SK-N-SH (cell line): ENCODE measurements at regions not wholly inside any gene's neighbourhood (a gene's known extent, or its start where the extent isn't known, plus 50 kb on each side); places are given as distances from the start of the nearest gene placed in this dataset.

Experiments
- CTCF ChIA-PET: fragments of 300-600, 350-600 bp; formaldehyde crosslinking; extraction: SDS; loops from one replicate; lab custom pipeline; 2021; lab: Yijun Ruan, JAX
- POLR2A ChIA-PET: fragments of 350-600 bp; sonication (Branson Sonifier 250); formaldehyde crosslinking; extraction: SDS; loops from one replicate; lab custom pipeline; 2020; ENCODE audit warnings: antibody characterized with exemption, inconsistent platforms; lab: Yijun Ruan, JAX
- DNase-seq: peaks from one replicate; pipeline ENCODE4 v3.0.0; 2012
- H2AFZ ChIP-seq: fragments of 200-600 bp; sonication (generic); 2 replicates; pipeline ENCODE4 v1.8.1; 2016; ENCODE audit warnings: antibody characterized with exemption, mild to moderate bottlenecking, low read depth
- H3F3A ChIP-seq: fragments of 200-600 bp; sonication (generic); replicated peaks from 2 replicates; pipeline ENCODE3; 2016; ENCODE audit warnings: antibody characterized with exemption, mild to moderate bottlenecking; ENCODE audit not compliant: insufficient read depth
- H3K27ac ChIP-seq, 2 experiments: fragments of 200-500 bp in 1 of 2; fragments of 200-600 bp in 1 of 2; sonication (Bioruptor generic) in 1 of 2; sonication (generic), shearing (Covaris generic) in 1 of 2; 2 replicates each; pipeline versions ENCODE4 v1.5.1 to v1.6.1; 2014 to 2016; ENCODE audit warnings: low read depth in 2 of 2, inconsistent platforms in 1 of 2, low read length in 1 of 2, mild to moderate bottlenecking in 1 of 2, mixed read lengths in 1 of 2
- H3K27me3 ChIP-seq: fragments of 200-600 bp; sonication (generic), shearing (Covaris generic); 2 replicates; pipeline ENCODE4 v1.6.1; 2016; ENCODE audit warnings: mixed run types; ENCODE audit not compliant: insufficient read depth
- H3K36me3 ChIP-seq, 2 experiments: fragments of 200-500 bp in 1 of 2; fragments of 200-600 bp in 1 of 2; sonication (Bioruptor generic) in 1 of 2; sonication (generic) in 1 of 2; replicated peaks in 1 of 2; 2 replicates each; pipeline versions ENCODE3 to v1.5.1; 2014 to 2016; ENCODE audit warnings: low read length in 1 of 2, mild to moderate bottlenecking in 1 of 2; ENCODE audit not compliant: insufficient read depth in 2 of 2, control insufficient read depth in 1 of 2
- H3K4me1 ChIP-seq, 2 experiments: fragments of 200-500 bp in 1 of 2; fragments of 200-600 bp in 1 of 2; sonication (Bioruptor generic) in 1 of 2; sonication (generic), shearing (Covaris generic) in 1 of 2; 2 replicates each; pipeline versions ENCODE4 v1.5.1 to v1.6.1; 2014 to 2016; ENCODE audit warnings: low read depth in 1 of 2, low read length in 1 of 2, mixed run types in 1 of 2; ENCODE audit not compliant: insufficient read depth in 2 of 2, control insufficient read depth in 1 of 2
- H3K4me2 ChIP-seq: fragments of 200-600 bp; sonication (generic), shearing (Covaris generic); 2 replicates; pipeline ENCODE4 v1.6.1; 2017; ENCODE audit warnings: mixed run types
- H3K4me3 ChIP-seq, 2 experiments: fragments of 200-500 bp in 1 of 2; fragments of 200-600 bp in 1 of 2; sonication (Bioruptor generic) in 1 of 2; sonication (generic), shearing (Covaris generic) in 1 of 2; 2 replicates each; pipeline versions ENCODE4 v1.5.1 to v1.8.1; 2014 to 2016; ENCODE audit warnings: low read depth in 2 of 2, inconsistent platforms in 1 of 2, low read length in 1 of 2, mild to moderate bottlenecking in 1 of 2, mixed read lengths in 1 of 2, moderate library complexity in 1 of 2
- H3K79me2 ChIP-seq: fragments of 200-600 bp; sonication (generic); 2 replicates; pipeline ENCODE4 v1.8.1; 2017; ENCODE audit warnings: mild to moderate bottlenecking; ENCODE audit not compliant: insufficient read depth
- H3K9ac ChIP-seq: fragments of 200-600 bp; sonication (generic); 2 replicates; pipeline ENCODE4 v1.6.1; 2017; ENCODE audit warnings: mixed run types
- H3K9me2 ChIP-seq: fragments of 200-600 bp; sonication (generic); 2 replicates; pipeline ENCODE4 v1.6.1; 2017; ENCODE audit warnings: mixed run types
- H3K9me3 ChIP-seq: fragments of 200-600 bp; sonication (generic); 2 replicates; pipeline ENCODE4 v1.6.1; 2017; ENCODE audit warnings: mixed run types, mild to moderate bottlenecking, moderate library complexity
- H4K20me1 ChIP-seq: fragments of 200-600 bp; sonication (generic); 2 replicates; pipeline ENCODE4 v1.6.1; 2017; ENCODE audit warnings: mild to moderate bottlenecking, mixed run types; ENCODE audit not compliant: insufficient read depth
- CHD2 ChIP-seq: fragments of 150-350 bp; IDR thresholded peaks from 2 replicates; pipeline ENCODE4 v1.6.1; 2018; ENCODE audit warnings: low read length; ENCODE audit not compliant: partially characterized antibody
- ELF1 ChIP-seq: IDR thresholded peaks from 2 replicates; pipeline ENCODE4 v1.4.0; 2012
- EP300 ChIP-seq, 2 experiments: IDR thresholded peaks; 2 replicates each; pipeline versions ENCODE4 v1.4.0 to v1.6.1; 2012; ENCODE audit warnings: borderline replicate concordance in 1 of 2, low read depth in 1 of 2, low read length in 1 of 2
- FOSL2 ChIP-seq: IDR thresholded peaks from 2 replicates; pipeline ENCODE4 v1.4.0; 2012; ENCODE audit warnings: low read depth, mild to moderate bottlenecking, moderate library complexity, borderline replicate concordance
- GATA2 ChIP-seq: sonication (generic); formaldehyde crosslinking; IDR thresholded peaks from 2 replicates; pipeline ENCODE4 v1.5.0; 2020; ENCODE audit warnings: mild to moderate bottlenecking, missing genetic modification reagents
- JUND ChIP-seq: IDR thresholded peaks from 2 replicates; pipeline ENCODE4 v1.4.0; 2012
- MEF2A ChIP-seq: IDR thresholded peaks from 2 replicates; pipeline ENCODE4 v1.4.0; 2012; ENCODE audit warnings: low read depth, borderline replicate concordance
- NRF1 ChIP-seq: IDR thresholded peaks from 2 replicates; pipeline ENCODE4 v1.6.1; 2012; ENCODE audit warnings: low read depth, mild to moderate bottlenecking, low read length
- POLR2AphosphoS5 ChIP-seq: IDR thresholded peaks from 2 replicates; pipeline ENCODE4 v1.6.1; 2012; ENCODE audit warnings: low read depth, low read length
- RAD21 ChIP-seq: IDR thresholded peaks from 2 replicates; pipeline ENCODE4 v1.6.1; 2012; ENCODE audit warnings: mild to moderate bottlenecking, low read length
- RXRA ChIP-seq: IDR thresholded peaks from 2 replicates; pipeline ENCODE4 v1.4.0; 2012; ENCODE audit warnings: low read depth, mild to moderate bottlenecking, borderline replicate concordance
- SMC3 ChIP-seq: IDR thresholded peaks from 2 replicates; pipeline ENCODE4 v1.6.1; 2012; ENCODE audit warnings: low read depth, low read length, improper control_type of control experiment
- TCF12 ChIP-seq: IDR thresholded peaks from 2 replicates; pipeline ENCODE4 v1.4.0; 2012
- TEAD4 ChIP-seq: IDR thresholded peaks from 2 replicates; pipeline ENCODE4 v1.4.0; 2012; ENCODE audit warnings: mild to moderate bottlenecking, borderline replicate concordance; ENCODE audit not compliant: insufficient read depth
- WGBS: methylation state at CpG from one replicate; pipeline ENCODE4 v1.1.6; 2017; ENCODE audit warnings: low lambda C conversion rate; 5-methylcytosine and 5-hydroxymethylcytosine counted together
- TF ChIP-seq, protein P1 (sequence below): IDR thresholded peaks from 2 replicates; pipeline ENCODE4 v1.4.0; 2012; ENCODE audit warnings: low read depth, borderline replicate concordance
- TF ChIP-seq, protein P2 (sequence below): IDR thresholded peaks from 2 replicates; pipeline ENCODE4; 2012
- TF ChIP-seq, protein P3 (sequence below): IDR thresholded peaks from 2 replicates; pipeline ENCODE4 v1.6.1; 2012; ENCODE audit warnings: mild to moderate bottlenecking, low read depth, low read length, moderate library complexity
- TF ChIP-seq, protein P4 (sequence below): fragments of 200-600 bp; sonication (generic); IDR thresholded peaks from 2 replicates; pipeline ENCODE4 v1.6.1; 2017; ENCODE audit warnings: antibody characterized with exemption, mild to moderate bottlenecking, moderate library complexity
- TF ChIP-seq, protein P5 (sequence below): fragments of 150-350 bp; IDR thresholded peaks from 2 replicates; pipeline ENCODE4 v1.6.1; 2017; ENCODE audit warnings: antibody characterized with exemption, low read length, low read depth, borderline replicate concordance

DNA sequence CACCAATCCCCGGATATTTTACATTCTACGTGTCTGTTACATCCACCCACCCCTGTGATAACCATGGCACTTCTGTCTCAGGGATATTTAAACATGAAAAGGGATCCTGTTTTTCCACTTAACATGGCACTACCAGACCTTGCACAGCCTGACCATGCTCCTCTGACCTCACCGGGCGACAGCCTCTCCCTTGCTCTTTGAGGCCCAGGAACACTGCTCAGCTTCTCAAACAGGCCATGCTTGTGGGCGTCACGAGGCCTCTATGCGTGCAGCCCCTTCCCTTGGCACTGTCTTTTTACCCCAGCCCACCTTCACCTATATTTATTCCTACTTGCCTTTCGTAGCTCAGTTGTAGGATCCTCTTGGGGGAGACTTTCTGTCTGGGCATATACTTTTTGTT lies 385.6 kb downstream of the UQCRFS1 start:
- no peaks in the 10 kb centered on the region for H3K79me2 ChIP-seq
- no peaks in the 10 kb centered on the region for H3K4me1 ChIP-seq
- no peak overlapping the region for H3K4me3 ChIP-seq
- peaks cover 49% of the 10 kb centered on the region for H3K27me3 ChIP-seq
- H2AFZ ChIP-seq = no peak overlapping the region
- no peak overlapping the region for H3K9ac ChIP-seq
- no peaks in the 10 kb centered on the region for H4K20me1 ChIP-seq
- ChIA-PET CTCF (no interaction called here), POLR2A (no interaction called here)
- no peaks in the 10 kb centered on the region for H3K9me2 ChIP-seq
- H3K27ac ChIP-seq = no peak overlapping the region
- no peaks in the 10 kb centered on the region for H3F3A ChIP-seq
- no peaks in the 10 kb centered on the region for H3K9me3 ChIP-seq
- DNase-seq = no peak
- TF ChIP-seq POLR2AphosphoS5 = no peak
- TF ChIP-seq SMC3 = no peak
- no peak for TF ChIP-seq MEF2A
- TF ChIP-seq FOSL2 = no peak
- TF ChIP-seq NRF1 = no peak
- TF ChIP-seq TEAD4 = no peak
- TF ChIP-seq TCF12 = no peak
- TF ChIP-seq EP300 (IDR thresholded peaks at IDR 0.05; ENCODE audit: borderline replicate concordance in 1 of 2, low read depth in 1 of 2, low read length in 1 of 2) = no peak
- TF ChIP-seq, protein P1, sequence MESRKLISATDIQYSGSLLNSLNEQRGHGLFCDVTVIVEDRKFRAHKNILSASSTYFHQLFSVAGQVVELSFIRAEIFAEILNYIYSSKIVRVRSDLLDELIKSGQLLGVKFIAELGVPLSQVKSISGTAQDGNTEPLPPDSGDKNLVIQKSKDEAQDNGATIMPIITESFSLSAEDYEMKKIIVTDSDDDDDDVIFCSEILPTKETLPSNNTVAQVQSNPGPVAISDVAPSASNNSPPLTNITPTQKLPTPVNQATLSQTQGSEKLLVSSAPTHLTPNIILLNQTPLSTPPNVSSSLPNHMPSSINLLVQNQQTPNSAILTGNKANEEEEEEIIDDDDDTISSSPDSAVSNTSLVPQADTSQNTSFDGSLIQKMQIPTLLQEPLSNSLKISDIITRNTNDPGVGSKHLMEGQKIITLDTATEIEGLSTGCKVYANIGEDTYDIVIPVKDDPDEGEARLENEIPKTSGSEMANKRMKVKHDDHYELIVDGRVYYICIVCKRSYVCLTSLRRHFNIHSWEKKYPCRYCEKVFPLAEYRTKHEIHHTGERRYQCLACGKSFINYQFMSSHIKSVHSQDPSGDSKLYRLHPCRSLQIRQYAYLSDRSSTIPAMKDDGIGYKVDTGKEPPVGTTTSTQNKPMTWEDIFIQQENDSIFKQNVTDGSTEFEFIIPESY = no peak
- no peak for TF ChIP-seq GATA2 (CRISPR knock-in tag)
- no peak for TF ChIP-seq RXRA
- TF ChIP-seq, protein P2, sequence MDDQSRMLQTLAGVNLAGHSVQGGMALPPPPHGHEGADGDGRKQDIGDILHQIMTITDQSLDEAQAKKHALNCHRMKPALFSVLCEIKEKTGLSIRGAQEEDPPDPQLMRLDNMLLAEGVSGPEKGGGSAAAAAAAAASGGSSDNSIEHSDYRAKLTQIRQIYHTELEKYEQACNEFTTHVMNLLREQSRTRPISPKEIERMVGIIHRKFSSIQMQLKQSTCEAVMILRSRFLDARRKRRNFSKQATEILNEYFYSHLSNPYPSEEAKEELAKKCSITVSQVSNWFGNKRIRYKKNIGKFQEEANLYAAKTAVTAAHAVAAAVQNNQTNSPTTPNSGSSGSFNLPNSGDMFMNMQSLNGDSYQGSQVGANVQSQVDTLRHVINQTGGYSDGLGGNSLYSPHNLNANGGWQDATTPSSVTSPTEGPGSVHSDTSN = no peak
- TF ChIP-seq, protein P3, sequence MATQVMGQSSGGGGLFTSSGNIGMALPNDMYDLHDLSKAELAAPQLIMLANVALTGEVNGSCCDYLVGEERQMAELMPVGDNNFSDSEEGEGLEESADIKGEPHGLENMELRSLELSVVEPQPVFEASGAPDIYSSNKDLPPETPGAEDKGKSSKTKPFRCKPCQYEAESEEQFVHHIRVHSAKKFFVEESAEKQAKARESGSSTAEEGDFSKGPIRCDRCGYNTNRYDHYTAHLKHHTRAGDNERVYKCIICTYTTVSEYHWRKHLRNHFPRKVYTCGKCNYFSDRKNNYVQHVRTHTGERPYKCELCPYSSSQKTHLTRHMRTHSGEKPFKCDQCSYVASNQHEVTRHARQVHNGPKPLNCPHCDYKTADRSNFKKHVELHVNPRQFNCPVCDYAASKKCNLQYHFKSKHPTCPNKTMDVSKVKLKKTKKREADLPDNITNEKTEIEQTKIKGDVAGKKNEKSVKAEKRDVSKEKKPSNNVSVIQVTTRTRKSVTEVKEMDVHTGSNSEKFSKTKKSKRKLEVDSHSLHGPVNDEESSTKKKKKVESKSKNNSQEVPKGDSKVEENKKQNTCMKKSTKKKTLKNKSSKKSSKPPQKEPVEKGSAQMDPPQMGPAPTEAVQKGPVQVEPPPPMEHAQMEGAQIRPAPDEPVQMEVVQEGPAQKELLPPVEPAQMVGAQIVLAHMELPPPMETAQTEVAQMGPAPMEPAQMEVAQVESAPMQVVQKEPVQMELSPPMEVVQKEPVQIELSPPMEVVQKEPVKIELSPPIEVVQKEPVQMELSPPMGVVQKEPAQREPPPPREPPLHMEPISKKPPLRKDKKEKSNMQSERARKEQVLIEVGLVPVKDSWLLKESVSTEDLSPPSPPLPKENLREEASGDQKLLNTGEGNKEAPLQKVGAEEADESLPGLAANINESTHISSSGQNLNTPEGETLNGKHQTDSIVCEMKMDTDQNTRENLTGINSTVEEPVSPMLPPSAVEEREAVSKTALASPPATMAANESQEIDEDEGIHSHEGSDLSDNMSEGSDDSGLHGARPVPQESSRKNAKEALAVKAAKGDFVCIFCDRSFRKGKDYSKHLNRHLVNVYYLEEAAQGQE = no peak
- TF ChIP-seq, protein P4, sequence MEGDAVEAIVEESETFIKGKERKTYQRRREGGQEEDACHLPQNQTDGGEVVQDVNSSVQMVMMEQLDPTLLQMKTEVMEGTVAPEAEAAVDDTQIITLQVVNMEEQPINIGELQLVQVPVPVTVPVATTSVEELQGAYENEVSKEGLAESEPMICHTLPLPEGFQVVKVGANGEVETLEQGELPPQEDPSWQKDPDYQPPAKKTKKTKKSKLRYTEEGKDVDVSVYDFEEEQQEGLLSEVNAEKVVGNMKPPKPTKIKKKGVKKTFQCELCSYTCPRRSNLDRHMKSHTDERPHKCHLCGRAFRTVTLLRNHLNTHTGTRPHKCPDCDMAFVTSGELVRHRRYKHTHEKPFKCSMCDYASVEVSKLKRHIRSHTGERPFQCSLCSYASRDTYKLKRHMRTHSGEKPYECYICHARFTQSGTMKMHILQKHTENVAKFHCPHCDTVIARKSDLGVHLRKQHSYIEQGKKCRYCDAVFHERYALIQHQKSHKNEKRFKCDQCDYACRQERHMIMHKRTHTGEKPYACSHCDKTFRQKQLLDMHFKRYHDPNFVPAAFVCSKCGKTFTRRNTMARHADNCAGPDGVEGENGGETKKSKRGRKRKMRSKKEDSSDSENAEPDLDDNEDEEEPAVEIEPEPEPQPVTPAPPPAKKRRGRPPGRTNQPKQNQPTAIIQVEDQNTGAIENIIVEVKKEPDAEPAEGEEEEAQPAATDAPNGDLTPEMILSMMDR = no peak
- no peak for TF ChIP-seq CHD2
- TF ChIP-seq JUND = no peak
- no peak for TF ChIP-seq ELF1
- TF ChIP-seq, protein P5, sequence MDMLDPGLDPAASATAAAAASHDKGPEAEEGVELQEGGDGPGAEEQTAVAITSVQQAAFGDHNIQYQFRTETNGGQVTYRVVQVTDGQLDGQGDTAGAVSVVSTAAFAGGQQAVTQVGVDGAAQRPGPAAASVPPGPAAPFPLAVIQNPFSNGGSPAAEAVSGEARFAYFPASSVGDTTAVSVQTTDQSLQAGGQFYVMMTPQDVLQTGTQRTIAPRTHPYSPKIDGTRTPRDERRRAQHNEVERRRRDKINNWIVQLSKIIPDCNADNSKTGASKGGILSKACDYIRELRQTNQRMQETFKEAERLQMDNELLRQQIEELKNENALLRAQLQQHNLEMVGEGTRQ = no peak
- no peak for TF ChIP-seq RAD21
- H3K36me3 ChIP-seq = no peaks in the 10 kb centered on the region
- H3K4me2 ChIP-seq = no peak overlapping the region
- 6% methylated on average over 8 of the region's 8 CpGs for WGBS
